ENCODE measurements at regions not wholly inside any gene's neighbourhood (a gene's known extent, or its start where the extent isn't known, plus 50 kb on each side); places are given as distances from the start of the nearest gene placed in this dataset.

DNA sequence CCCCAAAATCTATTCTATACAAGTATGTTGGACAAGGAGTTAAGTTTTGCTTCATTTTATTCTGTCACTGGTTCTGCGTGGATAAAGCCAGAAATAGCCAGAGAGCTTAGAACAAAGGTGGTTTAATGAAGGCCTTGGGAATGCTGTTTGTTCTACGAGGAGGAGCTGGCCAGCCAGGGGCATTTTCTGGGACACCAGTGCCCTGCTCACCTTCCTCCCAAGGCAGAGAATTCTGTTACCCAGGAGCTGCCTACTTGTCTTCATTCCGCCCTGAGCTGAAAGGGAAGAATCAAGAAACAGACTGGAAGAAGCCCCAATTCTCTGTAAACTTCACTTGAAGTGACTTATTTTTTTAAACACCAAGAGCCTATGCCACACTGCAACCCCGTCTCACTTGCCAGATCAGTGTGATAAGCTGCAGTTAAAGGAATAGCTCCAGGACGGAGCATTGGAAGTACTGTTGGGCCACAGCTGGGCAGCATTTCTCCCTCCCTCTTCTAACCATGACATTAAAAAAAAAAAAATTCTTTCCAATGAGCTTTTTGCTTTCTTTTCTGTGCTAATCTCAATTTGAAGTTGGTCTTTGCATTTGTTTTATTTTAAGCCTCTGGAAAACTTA lies 149.8 kb upstream of the DYNLRB2 start:
- TF ChIP-seq, protein P1, sequence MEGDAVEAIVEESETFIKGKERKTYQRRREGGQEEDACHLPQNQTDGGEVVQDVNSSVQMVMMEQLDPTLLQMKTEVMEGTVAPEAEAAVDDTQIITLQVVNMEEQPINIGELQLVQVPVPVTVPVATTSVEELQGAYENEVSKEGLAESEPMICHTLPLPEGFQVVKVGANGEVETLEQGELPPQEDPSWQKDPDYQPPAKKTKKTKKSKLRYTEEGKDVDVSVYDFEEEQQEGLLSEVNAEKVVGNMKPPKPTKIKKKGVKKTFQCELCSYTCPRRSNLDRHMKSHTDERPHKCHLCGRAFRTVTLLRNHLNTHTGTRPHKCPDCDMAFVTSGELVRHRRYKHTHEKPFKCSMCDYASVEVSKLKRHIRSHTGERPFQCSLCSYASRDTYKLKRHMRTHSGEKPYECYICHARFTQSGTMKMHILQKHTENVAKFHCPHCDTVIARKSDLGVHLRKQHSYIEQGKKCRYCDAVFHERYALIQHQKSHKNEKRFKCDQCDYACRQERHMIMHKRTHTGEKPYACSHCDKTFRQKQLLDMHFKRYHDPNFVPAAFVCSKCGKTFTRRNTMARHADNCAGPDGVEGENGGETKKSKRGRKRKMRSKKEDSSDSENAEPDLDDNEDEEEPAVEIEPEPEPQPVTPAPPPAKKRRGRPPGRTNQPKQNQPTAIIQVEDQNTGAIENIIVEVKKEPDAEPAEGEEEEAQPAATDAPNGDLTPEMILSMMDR (conservative IDR thresholded peaks at IDR 0.05; ENCODE audit: low read depth, low read length) = no peak
- no peak for TF ChIP-seq EZH2 (IDR thresholded peaks at IDR 0.05; ENCODE audit: borderline replicate concordance, low read depth, low read length, poor library complexity, severe bottlenecking)
